Spleen (tissue), 7 donors: ENCODE measurements at regions not wholly inside any gene's neighbourhood (a gene's known extent, or its start where the extent isn't known, plus 50 kb on each side); places are given as distances from the start of the nearest gene placed in this dataset.

Experiments
- POLR2A ChIP-seq, 3 donors: fragments of 450-650 bp; IDR thresholded peaks; one replicate each; pipeline ENCODE4 v1.5.1; 2017; ENCODE audit warnings: antibody characterized with exemption in 3 of 3, mild to moderate bottlenecking in 1 of 3
- POLR2AphosphoS5 ChIP-seq, 3 donors: sonication (generic); formaldehyde crosslinking; IDR thresholded peaks; one replicate each; pipeline ENCODE4 v1.5.1; 2017; ENCODE audit warnings: antibody characterized with exemption in 3 of 3
- TF ChIP-seq, protein P1 (sequence below), 11 experiments: fragments of 200-600 bp in 7 of 11; fragments of 450-650 bp in 4 of 11; sonication (generic) in 4 of 11; IDR thresholded peaks in 8 of 11; conservative IDR thresholded peaks in 3 of 11; 1 replicate in 7 of 11; 2 replicates in 4 of 11; pipeline versions ENCODE4 v1.4.0 to v1.8.0; 2016 to 2021; ENCODE audit warnings: antibody characterized with exemption in 11 of 11, inconsistent platforms in 4 of 11, mild to moderate bottlenecking in 1 of 11
- donor health status: DM: no; HTN: no; CAD: no; lungs with moderate emphysema.
- donor health status: DM: no; HTN: no; CAD: no.
- donor health status: DM: no; HTN: no; CAD: no.

DNA sequence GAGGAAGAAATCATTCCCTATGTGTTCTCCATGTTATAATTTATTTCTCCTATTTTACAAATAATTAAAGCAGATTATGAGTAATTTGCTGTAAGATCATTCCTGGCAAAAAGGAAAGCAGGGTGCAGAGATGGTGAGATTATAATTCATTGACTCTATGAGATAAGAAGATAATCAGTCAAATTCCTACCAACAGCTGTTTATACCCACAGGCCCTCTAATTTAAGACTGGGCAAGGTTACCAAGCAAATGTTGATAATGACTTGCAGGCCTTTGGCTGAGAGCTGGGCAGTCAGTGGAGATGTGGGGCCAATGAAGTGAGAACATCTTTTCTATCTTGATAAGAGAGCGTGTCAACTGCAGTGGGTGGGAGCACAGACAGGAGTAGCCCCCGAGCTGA lies 222.7 kb downstream of the ICE1 start:
- TF ChIP-seq, protein P1, sequence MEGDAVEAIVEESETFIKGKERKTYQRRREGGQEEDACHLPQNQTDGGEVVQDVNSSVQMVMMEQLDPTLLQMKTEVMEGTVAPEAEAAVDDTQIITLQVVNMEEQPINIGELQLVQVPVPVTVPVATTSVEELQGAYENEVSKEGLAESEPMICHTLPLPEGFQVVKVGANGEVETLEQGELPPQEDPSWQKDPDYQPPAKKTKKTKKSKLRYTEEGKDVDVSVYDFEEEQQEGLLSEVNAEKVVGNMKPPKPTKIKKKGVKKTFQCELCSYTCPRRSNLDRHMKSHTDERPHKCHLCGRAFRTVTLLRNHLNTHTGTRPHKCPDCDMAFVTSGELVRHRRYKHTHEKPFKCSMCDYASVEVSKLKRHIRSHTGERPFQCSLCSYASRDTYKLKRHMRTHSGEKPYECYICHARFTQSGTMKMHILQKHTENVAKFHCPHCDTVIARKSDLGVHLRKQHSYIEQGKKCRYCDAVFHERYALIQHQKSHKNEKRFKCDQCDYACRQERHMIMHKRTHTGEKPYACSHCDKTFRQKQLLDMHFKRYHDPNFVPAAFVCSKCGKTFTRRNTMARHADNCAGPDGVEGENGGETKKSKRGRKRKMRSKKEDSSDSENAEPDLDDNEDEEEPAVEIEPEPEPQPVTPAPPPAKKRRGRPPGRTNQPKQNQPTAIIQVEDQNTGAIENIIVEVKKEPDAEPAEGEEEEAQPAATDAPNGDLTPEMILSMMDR (IDR thresholded peaks at IDR 0.05 in 8 of 11, conservative IDR thresholded peaks at IDR 0.05 in 3 of 11), result no peak
- TF ChIP-seq POLR2A (IDR thresholded peaks at IDR 0.05) (no peak), POLR2AphosphoS5 (IDR thresholded peaks at IDR 0.05) (no peak)
